Skeletal muscle satellite cell (primary cell): ENCODE measurements at regions not wholly inside any gene's neighbourhood (a gene's known extent, or its start where the extent isn't known, plus 50 kb on each side); places are given as distances from the start of the nearest gene placed in this dataset. TPM values are rescaled to one million over a fixed set of nuclear protein-coding genes. Genes with fewer than 3 reads are reported as not detected.

Source experiments
- small RNA-seq: library from RNA; depleted of rRNA; stranded (forward); fragments of <200 nt; gene quantifications from one replicate; pipeline ENCODE3, GENCODE V24; 2012

Small RNA genes in the stretch of these regions (small RNA-seq; reads per million reads assigned to genes)
- gene RF00019, result not detected
